Upper lobe of right lung (tissue), 1 donor: ENCODE measurements at regions not wholly inside any gene's neighbourhood (a gene's known extent, or its start where the extent isn't known, plus 50 kb on each side); places are given as distances from the start of the nearest gene placed in this dataset.
A peak's percentile ranks its signal among the peaks of the same experiment; 100 is the strongest.

Experiments used
- ATAC-seq: fragments of 200-7000 bp; cut with Tn5 transposase; one replicate; pipeline ENCODE4 v1.9.1; 2020; ENCODE audit warnings: mild to moderate bottlenecking, moderate library complexity
- DNase-seq: peaks from one replicate; pipeline ENCODE4 v3.0.0-alpha.2; 2020
- H3K27ac ChIP-seq: fragments of 200-600 bp; one replicate; pipeline ENCODE4 v1.8.0; 2022
- H3K27me3 ChIP-seq: fragments of 200-600 bp; one replicate; pipeline ENCODE4 v1.8.0; 2022; ENCODE audit warnings: mild to moderate bottlenecking
- H3K36me3 ChIP-seq: fragments of 200-600 bp; one replicate; pipeline ENCODE4 v1.8.0; 2022
- H3K4me1 ChIP-seq: fragments of 200-600 bp; one replicate; pipeline ENCODE4 v1.8.0; 2022
- H3K4me3 ChIP-seq: fragments of 200-600 bp; one replicate; pipeline ENCODE4 v1.8.0; 2022; ENCODE audit warnings: mild to moderate bottlenecking
- H3K9me3 ChIP-seq: fragments of 200-600 bp; one replicate; pipeline ENCODE4 v1.8.0; 2022
- intact Hi-C: fragments of 100-400 bp; cut with DNase I; formaldehyde crosslinking; loops from one replicate; pipeline ENCODE4 v1.11.0; 2022
- TF ChIP-seq, protein P1 (sequence below): fragments of 200-600 bp; IDR thresholded peaks from one replicate; pipeline ENCODE4 v1.8.0; 2022; ENCODE audit warnings: antibody characterized with exemption
- donor health status: DM: no; HTN: yes; CAD: no; lungs with severe emphysema.

DNA sequence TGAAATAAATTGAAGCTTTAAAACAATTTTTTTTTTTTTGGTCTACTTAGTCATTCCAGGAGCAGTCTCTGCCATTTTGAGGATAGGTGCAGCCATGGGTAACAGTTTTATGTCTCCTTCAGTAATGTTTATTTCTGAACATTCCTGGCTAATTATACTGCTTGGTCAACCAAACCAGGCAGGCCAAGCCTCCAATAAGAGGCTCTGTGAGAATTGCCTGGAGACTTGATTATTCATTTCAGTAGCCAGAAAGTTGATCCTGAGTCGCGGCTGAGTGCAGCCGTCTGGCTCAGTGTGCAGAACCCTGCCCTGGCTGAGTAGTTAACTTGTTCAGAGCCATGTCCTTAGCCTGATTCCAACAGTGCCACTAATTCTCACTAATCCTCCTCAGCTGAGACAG is 364.0 kb upstream of the FAT3 start:
- intact Hi-C loops, result no loop called here
- TF ChIP-seq, protein P1, sequence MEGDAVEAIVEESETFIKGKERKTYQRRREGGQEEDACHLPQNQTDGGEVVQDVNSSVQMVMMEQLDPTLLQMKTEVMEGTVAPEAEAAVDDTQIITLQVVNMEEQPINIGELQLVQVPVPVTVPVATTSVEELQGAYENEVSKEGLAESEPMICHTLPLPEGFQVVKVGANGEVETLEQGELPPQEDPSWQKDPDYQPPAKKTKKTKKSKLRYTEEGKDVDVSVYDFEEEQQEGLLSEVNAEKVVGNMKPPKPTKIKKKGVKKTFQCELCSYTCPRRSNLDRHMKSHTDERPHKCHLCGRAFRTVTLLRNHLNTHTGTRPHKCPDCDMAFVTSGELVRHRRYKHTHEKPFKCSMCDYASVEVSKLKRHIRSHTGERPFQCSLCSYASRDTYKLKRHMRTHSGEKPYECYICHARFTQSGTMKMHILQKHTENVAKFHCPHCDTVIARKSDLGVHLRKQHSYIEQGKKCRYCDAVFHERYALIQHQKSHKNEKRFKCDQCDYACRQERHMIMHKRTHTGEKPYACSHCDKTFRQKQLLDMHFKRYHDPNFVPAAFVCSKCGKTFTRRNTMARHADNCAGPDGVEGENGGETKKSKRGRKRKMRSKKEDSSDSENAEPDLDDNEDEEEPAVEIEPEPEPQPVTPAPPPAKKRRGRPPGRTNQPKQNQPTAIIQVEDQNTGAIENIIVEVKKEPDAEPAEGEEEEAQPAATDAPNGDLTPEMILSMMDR, result no peak
- no peaks in the 10 kb centered on the region for H3K36me3 ChIP-seq

DNA sequence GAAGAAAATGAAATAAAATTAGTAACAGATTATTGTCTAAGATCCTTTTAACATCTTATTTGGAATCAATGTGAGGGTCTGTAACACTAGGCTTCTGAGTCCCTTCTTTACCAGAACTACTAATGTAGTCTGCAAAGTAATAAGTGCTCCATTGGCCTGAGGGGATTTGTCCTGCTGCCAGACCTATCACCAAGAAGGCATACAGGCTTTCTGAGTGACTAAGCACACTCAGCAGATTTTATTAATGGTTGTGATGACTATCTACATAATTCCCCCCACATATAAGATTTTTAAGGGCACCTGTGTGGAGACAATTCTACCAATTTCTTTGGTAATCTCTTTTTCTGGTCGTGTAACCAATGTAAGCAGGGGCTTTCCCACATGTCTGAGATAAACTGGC is 365.0 kb upstream of the FAT3 start:
- no peaks in the 10 kb centered on the region for H3K4me1 ChIP-seq
- no peak overlapping the region for H3K27ac ChIP-seq
- TF ChIP-seq, protein P1, result no peak
- H3K36me3 ChIP-seq, result no peaks in the 10 kb centered on the region
- H3K4me3 ChIP-seq, result no peak overlapping the region
- DNase-seq (no peak), ATAC-seq (no peak)
- intact Hi-C loops, result no loop called here
- H3K9me3 ChIP-seq, result no peaks in the 10 kb centered on the region
- H3K27me3 ChIP-seq, result no peaks in the 10 kb centered on the region

More for the DNA sequence above, 364.0 kb upstream of the FAT3 start:
- no peak for ATAC-seq
- no peaks in the 10 kb centered on the region for H3K27me3 ChIP-seq
- H3K9me3 ChIP-seq, result no peaks in the 10 kb centered on the region
- no peak overlapping the region for H3K4me3 ChIP-seq
- no peaks in the 10 kb centered on the region for H3K4me1 ChIP-seq
- no peak for DNase-seq
- no peak overlapping the region for H3K27ac ChIP-seq

DNA sequence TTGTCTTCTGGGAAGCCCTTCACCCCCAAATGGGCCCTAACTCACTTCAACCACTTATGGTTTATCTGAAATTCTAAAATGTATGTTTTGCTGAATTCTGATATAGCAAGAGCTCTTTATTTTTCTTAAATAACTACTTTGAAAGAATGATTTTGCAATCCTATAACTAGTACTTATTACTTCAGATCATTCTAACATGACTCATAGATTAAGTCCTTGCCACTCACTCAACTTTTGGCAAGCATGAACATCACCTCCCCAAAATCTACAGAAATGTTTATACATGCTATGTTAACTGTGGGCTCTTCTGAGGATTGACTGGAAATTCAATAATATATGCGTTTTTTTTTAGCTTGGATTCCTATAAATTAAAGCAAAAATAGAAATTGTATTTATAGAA is 367.4 kb upstream of the FAT3 start:
- no peaks in the 10 kb centered on the region for H3K4me1 ChIP-seq
- intact Hi-C loops, result no loop called here
- peak; percentile 49 for ATAC-seq
- no peak for DNase-seq
- no peak overlapping the region for H3K4me3 ChIP-seq
- H3K27me3 ChIP-seq, result no peaks in the 10 kb centered on the region
- TF ChIP-seq, protein P1, result no peak
- no peaks in the 10 kb centered on the region for H3K9me3 ChIP-seq
- H3K27ac ChIP-seq, result no peak overlapping the region
- no peaks in the 10 kb centered on the region for H3K36me3 ChIP-seq

DNA sequence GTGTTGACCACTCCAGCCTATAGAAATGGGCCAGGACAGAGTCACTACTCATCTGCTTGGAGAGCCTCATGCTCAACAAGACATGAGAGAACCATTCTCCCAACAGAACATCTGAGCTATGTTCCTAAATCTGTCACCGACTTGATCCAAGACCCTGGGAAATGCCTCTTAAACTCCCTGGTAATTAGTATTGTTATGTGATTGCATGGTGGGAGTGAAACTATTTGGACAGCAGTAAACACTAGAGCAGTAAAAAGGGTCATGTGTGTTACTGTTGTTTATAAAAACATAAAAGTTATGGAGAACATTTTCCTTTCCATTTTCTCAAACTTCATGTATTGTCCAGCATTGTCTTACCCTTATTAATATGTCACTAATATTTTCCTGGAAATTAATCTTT is 369.8 kb upstream of the FAT3 start:
- ATAC-seq (no peak), DNase-seq (no peak)
- intact Hi-C loops, result no loop called here
- Histone ChIP-seq H3K27me3 (no peaks in the 10 kb centered on the region), H3K9me3 (no peaks in the 10 kb centered on the region), H3K4me1 (no peaks in the 10 kb centered on the region), H3K36me3 (no peaks in the 10 kb centered on the region), H3K27ac (no peak overlapping the region), H3K4me3 (no peak overlapping the region)
- TF ChIP-seq, protein P1, result no peak

DNA sequence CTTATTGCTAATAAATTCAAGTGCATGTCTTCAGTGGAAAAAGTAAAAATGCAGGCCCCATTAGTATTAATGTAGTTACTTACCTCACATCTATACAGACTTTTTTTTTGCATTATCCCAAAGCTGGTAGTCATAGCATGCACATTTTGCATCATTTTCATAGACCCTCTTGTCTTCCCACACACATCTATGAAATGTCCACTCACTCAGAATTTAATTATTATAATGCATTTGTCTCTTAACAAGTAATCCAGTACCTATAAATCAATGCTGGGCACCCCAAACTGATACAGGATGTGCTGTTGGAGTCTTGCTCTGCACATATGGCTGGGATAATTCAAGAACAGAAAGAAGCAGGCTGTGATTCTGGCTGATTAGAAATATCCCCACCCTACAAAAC is 370.4 kb upstream of the FAT3 start:
- intact Hi-C loops, result no loop called here
- Histone ChIP-seq H3K36me3 (no peaks in the 10 kb centered on the region), H3K27ac (no peak overlapping the region), H3K4me3 (no peak overlapping the region), H3K4me1 (no peaks in the 10 kb centered on the region), H3K27me3 (no peaks in the 10 kb centered on the region), H3K9me3 (no peaks in the 10 kb centered on the region)
- DNase-seq, result no peak
- ATAC-seq, result no peak
- TF ChIP-seq, protein P1, result no peak

DNA sequence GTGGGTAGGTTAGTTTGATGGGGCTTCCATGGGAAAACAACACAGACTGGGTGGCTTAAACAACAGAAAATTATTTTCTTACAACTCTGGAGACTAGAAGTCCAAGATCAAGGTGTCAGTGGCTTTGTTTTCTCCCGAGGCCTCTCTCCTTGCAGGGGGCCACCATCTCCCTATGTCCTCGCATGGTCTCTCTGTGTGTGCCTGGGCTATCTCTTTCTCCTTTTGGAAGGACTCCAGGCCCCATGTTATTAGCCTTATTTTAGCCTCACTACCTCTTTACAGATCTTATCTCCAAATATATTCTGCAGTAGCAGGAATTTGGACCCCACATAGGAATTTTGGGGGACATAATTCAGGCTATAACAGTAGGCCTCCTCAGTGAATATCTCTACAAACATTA is 372.7 kb upstream of the FAT3 start:
- no peak for DNase-seq
- intact Hi-C loops, result no loop called here
- TF ChIP-seq, protein P1, result no peak
- H3K9me3 ChIP-seq, result no peaks in the 10 kb centered on the region
- no peaks in the 10 kb centered on the region for H3K36me3 ChIP-seq
- no peaks in the 10 kb centered on the region for H3K4me1 ChIP-seq
- ATAC-seq, result no peak
- H3K27ac ChIP-seq, result no peak overlapping the region
- no peaks in the 10 kb centered on the region for H3K27me3 ChIP-seq
- H3K4me3 ChIP-seq, result no peak overlapping the region
